ENCODE measurements at regions not wholly inside any gene's neighbourhood (a gene's known extent, or its start where the extent isn't known, plus 50 kb on each side); places are given as distances from the start of the nearest gene placed in this dataset.

GRCh38 chr11:90555477-90555876, 332.6 kb upstream of the CHORDC1 start:
- TF ChIP-seq CTCF (IDR thresholded peaks at IDR 0.05; ENCODE audit: low read depth, low read length, poor library complexity, severe bottlenecking) (no peak), EZH2phosphoT487 (IDR thresholded peaks at IDR 0.05; ENCODE audit: borderline replicate concordance, low read length) (no peak)

All from DOHH2 (cell line).